NCI-H128 (cell line): ENCODE measurements at regions not wholly inside any gene's neighbourhood (a gene's known extent, or its start where the extent isn't known, plus 50 kb on each side); places are given as distances from the start of the nearest gene placed in this dataset.
"Not testable (repeated sequence)": the region's sequence is repeated elsewhere in the genome, so short reads cannot be mapped to it uniquely, and the experiment has no call there.

ENCODE experiments used
- DNase-seq: peaks from one replicate; lab custom pipeline; 2025; ENCODE audit not compliant: unreplicated experiment; lab: John Stamatoyannopoulos, UW

- DNase-seq = no peak
Observed at GRCh38 chr10:60524541-60524940, 134.9 kb upstream of the ANK3 start.

GRCh38 chr10:60523371-60523770 is 133.7 kb upstream of the ANK3 start:
- DNase-seq = not testable (repeated sequence)

- no peak for DNase-seq
Observed at GRCh38 chr10:60522617-60523016, 132.9 kb upstream of the ANK3 start.

- DNase-seq = no peak
Observed at GRCh38 chr10:60521974-60522405, 132.3 kb upstream of the ANK3 start.

GRCh38 chr10:60518745-60519144 is 129.1 kb upstream of the ANK3 start:
- DNase-seq = no peak

GRCh38 chr10:60517805-60518204 is 128.1 kb upstream of the ANK3 start:
- DNase-seq = no peak

- no peak for DNase-seq
Observed at GRCh38 chr10:60513281-60513680, 123.6 kb upstream of the ANK3 start.

GRCh38 chr10:60511477-60512229 is 122.0 kb upstream of the ANK3 start:
- no peak for DNase-seq

GRCh38 chr10:60508831-60509230 is 119.2 kb upstream of the ANK3 start:
- no peak for DNase-seq

GRCh38 chr10:60508037-60508436 is 118.4 kb upstream of the ANK3 start:
- DNase-seq = no peak

- no peak for DNase-seq
Observed at GRCh38 chr10:60502621-60503020, 112.9 kb upstream of the ANK3 start.

GRCh38 chr10:60498985-60499384 is 109.3 kb upstream of the ANK3 start:
- no peak for DNase-seq

- DNase-seq = no peak
Observed at GRCh38 chr10:60497364-60497763, 107.7 kb upstream of the ANK3 start.

- no peak for DNase-seq
Observed at GRCh38 chr10:60496181-60496580, 106.5 kb upstream of the ANK3 start.

GRCh38 chr10:60495338-60496055 is 105.8 kb upstream of the ANK3 start:
- DNase-seq = no peak

GRCh38 chr10:60494774-60495173 is 105.1 kb upstream of the ANK3 start:
- no peak for DNase-seq

GRCh38 chr10:60491162-60491561 is 101.5 kb upstream of the ANK3 start:
- DNase-seq = no peak

- DNase-seq = no peak
Observed at GRCh38 chr10:60490013-60490412, 100.3 kb upstream of the ANK3 start.

- DNase-seq = no peak
Observed at GRCh38 chr10:60488111-60488669, 98.5 kb upstream of the ANK3 start.

- DNase-seq = no peak
Observed at GRCh38 chr10:60487543-60487942, 97.9 kb upstream of the ANK3 start.

GRCh38 chr10:60485025-60485424 is 95.3 kb upstream of the ANK3 start:
- no peak for DNase-seq

GRCh38 chr10:60480865-60481563 is 91.3 kb upstream of the ANK3 start:
- no peak for DNase-seq
